ENCODE measurements at regions not wholly inside any gene's neighbourhood (a gene's known extent, or its start where the extent isn't known, plus 50 kb on each side); places are given as distances from the start of the nearest gene placed in this dataset.

- Histone ChIP-seq H3K79me2 (ENCODE audit: control insufficient read depth, insufficient read depth, low read length) (no peaks in the 10 kb centered on the region), H4K20me1 (replicated peaks; ENCODE audit: control insufficient read depth, extremely low read depth, insufficient read depth, low read length) (no peaks in the 10 kb centered on the region), H3K9me3 (replicated peaks; ENCODE audit: control insufficient read depth, insufficient read depth, low read length) (no peaks in the 10 kb centered on the region), H3K27ac (ENCODE audit: insufficient read depth, low read depth, low read length) (no peak overlapping the region), H3K4me2 (ENCODE audit: insufficient read depth, low read length) (no peak overlapping the region), H3K9me1 (replicated peaks; ENCODE audit: control insufficient read depth, extremely low read depth, insufficient read depth, low read length) (no peaks in the 10 kb centered on the region), H3K27me3 (ENCODE audit: control insufficient read depth in 2 of 2, insufficient read depth in 2 of 2, low read length in 2 of 2) (no peaks in the 10 kb centered on the region), H3K4me1 (ENCODE audit: control insufficient read depth, extremely low read depth, insufficient read depth, low read length) (no peaks in the 10 kb centered on the region), H2AFZ (ENCODE audit: low read depth, low read length) (no peak overlapping the region), H3K36me3 (ENCODE audit: control insufficient read depth in 2 of 2, extremely low read depth in 1 of 2, insufficient read depth in 2 of 2, low read length in 2 of 2) (no peaks in the 10 kb centered on the region), H3K9ac (replicated peaks; ENCODE audit: extremely low read depth, insufficient read depth, low read length) (no peak overlapping the region), H3K4me3 (replicated peaks in 1 of 3; ENCODE audit: insufficient read depth in 1 of 3, low read depth in 1 of 3, low read length in 3 of 3) (no peak overlapping the region)
- DNase-seq (ENCODE audit: low read depth, low spot score): no peak
- dilution Hi-C loops (cut with MboI; ENCODE audit: extremely low pct_ligation_motif_present, low sequenced_read_pairs): no loop called here
- POLR2A ChIA-PET: no interaction called here
- no peak for FAIRE-seq
- TF ChIP-seq FOS (IDR thresholded peaks at IDR 0.05; ENCODE audit: borderline replicate concordance, insufficient read depth, low read length) (no peak), POLR2A (IDR thresholded peaks at IDR 0.05; ENCODE audit: low read depth, low read length) (no peak)
- CTCF ChIA-PET: no interaction called here
- intact Hi-C loops (cut with micrococcal nuclease): no loop called here
- no TSS peak for BruUV-seq (replicated peaks)
Measured at GRCh38 chr1:198032668-198033067, 115.5 kb downstream of the LHX9 start.

GRCh38 chr1:198040880-198041279 is 115.9 kb upstream of the NEK7 start:
- no peak overlapping the region for H3K9ac ChIP-seq (replicated peaks; ENCODE audit: extremely low read depth, insufficient read depth, low read length)
- no peak for FAIRE-seq
- H3K9me3 ChIP-seq (replicated peaks; ENCODE audit: control insufficient read depth, insufficient read depth, low read length): no peaks in the 10 kb centered on the region
- CTCF ChIA-PET: no interaction called here
- intact Hi-C loops (cut with micrococcal nuclease) (no loop called here), dilution Hi-C loops (cut with MboI; ENCODE audit: extremely low pct_ligation_motif_present, low sequenced_read_pairs) (no loop called here)
- H3K4me1 ChIP-seq (ENCODE audit: control insufficient read depth, extremely low read depth, insufficient read depth, low read length): no peaks in the 10 kb centered on the region
- TF ChIP-seq, protein P1, sequence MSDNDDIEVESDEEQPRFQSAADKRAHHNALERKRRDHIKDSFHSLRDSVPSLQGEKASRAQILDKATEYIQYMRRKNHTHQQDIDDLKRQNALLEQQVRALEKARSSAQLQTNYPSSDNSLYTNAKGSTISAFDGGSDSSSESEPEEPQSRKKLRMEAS (IDR thresholded peaks at IDR 0.05; ENCODE audit: insufficient read depth, insufficient read length): no peak
- TF ChIP-seq POLR2AphosphoS5 (IDR thresholded peaks at IDR 0.05; ENCODE audit: insufficient read depth, low read depth, low read length) (no peak), MYC (IDR thresholded peaks at IDR 0.05; ENCODE audit: low read depth, low read length) (no peak), POLR2A (IDR thresholded peaks at IDR 0.05; ENCODE audit: low read depth, low read length) (no peak), GATA2 (IDR thresholded peaks at IDR 0.05; ENCODE audit: insufficient read depth, insufficient read length, low read depth, low read length) (no peak), JUN (IDR thresholded peaks at IDR 0.05; ENCODE audit: borderline replicate concordance, insufficient read depth, insufficient read length, low read depth) (no peak), EZH2 (IDR thresholded peaks at IDR 0.05; ENCODE audit: borderline replicate concordance, low read depth, low read length, severe bottlenecking) (no peak), FOS (IDR thresholded peaks at IDR 0.05; ENCODE audit: borderline replicate concordance, insufficient read depth, low read length) (no peak)
- TF ChIP-seq, protein P2, sequence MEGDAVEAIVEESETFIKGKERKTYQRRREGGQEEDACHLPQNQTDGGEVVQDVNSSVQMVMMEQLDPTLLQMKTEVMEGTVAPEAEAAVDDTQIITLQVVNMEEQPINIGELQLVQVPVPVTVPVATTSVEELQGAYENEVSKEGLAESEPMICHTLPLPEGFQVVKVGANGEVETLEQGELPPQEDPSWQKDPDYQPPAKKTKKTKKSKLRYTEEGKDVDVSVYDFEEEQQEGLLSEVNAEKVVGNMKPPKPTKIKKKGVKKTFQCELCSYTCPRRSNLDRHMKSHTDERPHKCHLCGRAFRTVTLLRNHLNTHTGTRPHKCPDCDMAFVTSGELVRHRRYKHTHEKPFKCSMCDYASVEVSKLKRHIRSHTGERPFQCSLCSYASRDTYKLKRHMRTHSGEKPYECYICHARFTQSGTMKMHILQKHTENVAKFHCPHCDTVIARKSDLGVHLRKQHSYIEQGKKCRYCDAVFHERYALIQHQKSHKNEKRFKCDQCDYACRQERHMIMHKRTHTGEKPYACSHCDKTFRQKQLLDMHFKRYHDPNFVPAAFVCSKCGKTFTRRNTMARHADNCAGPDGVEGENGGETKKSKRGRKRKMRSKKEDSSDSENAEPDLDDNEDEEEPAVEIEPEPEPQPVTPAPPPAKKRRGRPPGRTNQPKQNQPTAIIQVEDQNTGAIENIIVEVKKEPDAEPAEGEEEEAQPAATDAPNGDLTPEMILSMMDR (IDR thresholded peaks at IDR 0.05; ENCODE audit: extremely low read depth in 1 of 2, insufficient read depth in 1 of 2, low read depth in 1 of 2, low read length in 2 of 2): no peak
- no peaks in the 10 kb centered on the region for H3K9me1 ChIP-seq (replicated peaks; ENCODE audit: control insufficient read depth, extremely low read depth, insufficient read depth, low read length)
- no peak overlapping the region for H3K4me3 ChIP-seq (replicated peaks in 1 of 3; ENCODE audit: insufficient read depth in 1 of 3, low read depth in 1 of 3, low read length in 3 of 3)
- DNase-seq (ENCODE audit: low read depth, low spot score): no peak
- H3K4me2 ChIP-seq (ENCODE audit: insufficient read depth, low read length): no peak overlapping the region
- no peak overlapping the region for H2AFZ ChIP-seq (ENCODE audit: low read depth, low read length)
- no peaks in the 10 kb centered on the region for H3K79me2 ChIP-seq (ENCODE audit: control insufficient read depth, insufficient read depth, low read length)
- no TSS peak for BruUV-seq (replicated peaks)
- no peaks in the 10 kb centered on the region for H3K27me3 ChIP-seq (ENCODE audit: control insufficient read depth in 2 of 2, insufficient read depth in 2 of 2, low read length in 2 of 2)
- no peaks in the 10 kb centered on the region for H4K20me1 ChIP-seq (replicated peaks; ENCODE audit: control insufficient read depth, extremely low read depth, insufficient read depth, low read length)
- POLR2A ChIA-PET: no interaction called here
- H3K36me3 ChIP-seq (ENCODE audit: control insufficient read depth in 2 of 2, extremely low read depth in 1 of 2, insufficient read depth in 2 of 2, low read length in 2 of 2): no peaks in the 10 kb centered on the region
- no peak overlapping the region for H3K27ac ChIP-seq (ENCODE audit: insufficient read depth, low read depth, low read length)
